T-helper 1 cell treated with Interleukin-12 subunit alpha and Interleukin-12 subunit beta and Interleukin-4 antibody, amounts not matched to agents 30 μg/mL and 1 μg/mL, for 36 hours (primary cell): ENCODE measurements at regions not wholly inside any gene's neighbourhood (a gene's known extent, or its start where the extent isn't known, plus 50 kb on each side); places are given as distances from the start of the nearest gene placed in this dataset.

Experiments used
- H3K27ac Mint-ChIP-seq: one replicate; pipeline ENCODE4 v1.8.0; 2021; ENCODE audit warnings: mild to moderate bottlenecking, mixed read lengths
- H3K27me3 Mint-ChIP-seq: one replicate; pipeline ENCODE4 v1.8.0; 2021; ENCODE audit warnings: low read depth, mixed read lengths
- H3K36me3 Mint-ChIP-seq: one replicate; pipeline ENCODE4 v1.8.0; 2021; ENCODE audit warnings: low read depth, mixed read lengths
- H3K4me1 Mint-ChIP-seq: one replicate; pipeline ENCODE4 v1.8.0; 2021; ENCODE audit warnings: low read depth, mixed read lengths
- H3K4me3 Mint-ChIP-seq: one replicate; pipeline ENCODE4 v1.8.0; 2021; ENCODE audit warnings: mild to moderate bottlenecking, moderate library complexity, mixed read lengths
- H3K9me3 Mint-ChIP-seq: one replicate; pipeline ENCODE4 v1.8.0; 2021; ENCODE audit warnings: mixed read lengths

DNA sequence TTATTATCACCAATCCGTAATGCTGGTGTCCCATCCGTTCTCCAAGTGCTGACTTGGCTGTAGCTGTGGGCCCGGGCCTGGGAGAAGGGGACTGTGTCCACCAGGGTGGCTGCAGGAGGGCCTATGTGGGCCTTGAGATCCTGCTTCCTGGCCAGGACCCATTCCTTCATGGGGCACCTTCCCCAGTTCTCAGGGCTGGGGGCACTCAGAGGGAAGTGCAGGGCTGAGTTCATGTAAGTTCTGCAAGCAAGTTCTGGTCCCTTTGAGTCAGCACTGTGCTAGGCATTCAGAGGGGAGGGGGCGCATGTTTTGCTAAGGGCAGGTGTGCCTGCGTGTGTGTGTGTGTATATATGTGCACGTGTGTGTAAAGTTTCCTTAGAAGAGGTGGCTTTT is 94.0 kb downstream of the GLI2 start:
- Mint-ChIP-seq H3K27me3 (no peaks in the 10 kb centered on the region), H3K4me1 (no peaks in the 10 kb centered on the region), H3K9me3 (no peaks in the 10 kb centered on the region), H3K27ac (no peak overlapping the region), H3K4me3 (no peak overlapping the region), H3K36me3 (no peaks in the 10 kb centered on the region)

GRCh38 chr2:120830096-120830830 is 94.6 kb downstream of the GLI2 start:
- Mint-ChIP-seq H3K27me3 (no peaks in the 10 kb centered on the region), H3K36me3 (no peaks in the 10 kb centered on the region), H3K9me3 (no peaks in the 10 kb centered on the region), H3K4me3 (no peak overlapping the region), H3K4me1 (no peaks in the 10 kb centered on the region), H3K27ac (no peak overlapping the region)

- Mint-ChIP-seq H3K4me3 (no peak overlapping the region), H3K36me3 (no peaks in the 10 kb centered on the region), H3K9me3 (no peaks in the 10 kb centered on the region), H3K4me1 (no peaks in the 10 kb centered on the region), H3K27me3 (no peaks in the 10 kb centered on the region), H3K27ac (no peak overlapping the region)
These were observed 95.4 kb downstream of the GLI2 start for GRCh38 chr2:120831086-120831485.

DNA sequence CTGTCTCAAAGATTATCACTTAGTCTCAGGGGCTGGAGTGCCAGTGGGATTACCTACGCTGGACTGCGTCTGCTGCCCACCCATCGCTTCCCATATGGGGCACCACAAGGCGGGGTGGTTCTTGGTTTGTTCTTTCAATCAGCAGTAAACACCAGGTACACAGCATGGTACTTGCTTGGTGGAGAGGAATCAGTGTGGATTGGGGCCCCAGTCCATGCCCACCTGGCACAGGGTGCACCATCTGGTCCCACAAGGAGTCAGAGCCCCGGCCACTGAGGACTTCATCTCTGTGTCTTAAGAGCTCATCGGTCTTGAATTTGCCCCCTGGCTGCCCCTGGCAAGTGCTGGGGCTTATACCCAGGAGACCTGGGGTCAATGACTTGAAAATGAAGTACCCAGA is 96.2 kb downstream of the GLI2 start:
- H3K4me1 Mint-ChIP-seq: no peaks in the 10 kb centered on the region

GRCh38 chr2:120832296-120833070 is 96.8 kb downstream of the GLI2 start:
- Mint-ChIP-seq H3K4me3 (no peak overlapping the region), H3K36me3 (no peaks in the 10 kb centered on the region), H3K9me3 (no peaks in the 10 kb centered on the region), H3K27me3 (no peaks in the 10 kb centered on the region), H3K27ac (no peak overlapping the region), H3K4me1 (no peaks in the 10 kb centered on the region)

More for the DNA sequence above, 96.2 kb downstream of the GLI2 start:
- Mint-ChIP-seq H3K27me3 (no peaks in the 10 kb centered on the region), H3K4me3 (no peak overlapping the region), H3K36me3 (no peaks in the 10 kb centered on the region), H3K9me3 (no peaks in the 10 kb centered on the region), H3K27ac (no peak overlapping the region)

DNA sequence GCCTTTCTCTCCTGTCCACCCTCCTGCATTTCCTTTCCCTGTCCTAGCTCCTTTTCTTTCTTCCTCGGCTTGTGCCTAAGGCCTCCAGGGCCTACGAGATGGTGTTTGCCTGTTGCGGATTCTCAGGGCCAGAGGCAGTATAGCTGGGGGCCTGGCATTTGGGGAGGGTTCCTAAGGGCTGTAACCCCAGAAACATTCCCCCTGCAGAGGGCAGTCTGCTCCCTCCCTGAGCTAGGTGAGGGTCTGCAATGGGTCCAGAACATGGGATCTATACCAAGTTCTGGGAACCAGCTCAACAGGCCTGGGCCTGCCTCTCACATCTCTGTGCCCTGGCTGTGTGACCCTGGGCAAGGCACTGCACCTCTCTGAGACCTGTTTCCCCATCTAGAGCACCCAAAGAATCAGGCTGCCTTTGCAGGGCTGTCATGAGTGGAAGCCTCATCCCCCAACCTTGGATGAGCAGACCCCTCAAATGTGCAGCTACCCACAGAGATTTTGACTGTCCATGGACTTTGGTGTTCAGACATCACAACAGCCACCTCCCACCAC is 97.5 kb downstream of the GLI2 start:
- Mint-ChIP-seq H3K27me3 (no peaks in the 10 kb centered on the region), H3K36me3 (no peaks in the 10 kb centered on the region), H3K27ac (no peak overlapping the region), H3K9me3 (no peaks in the 10 kb centered on the region), H3K4me1 (no peaks in the 10 kb centered on the region), H3K4me3 (no peak overlapping the region)

DNA sequence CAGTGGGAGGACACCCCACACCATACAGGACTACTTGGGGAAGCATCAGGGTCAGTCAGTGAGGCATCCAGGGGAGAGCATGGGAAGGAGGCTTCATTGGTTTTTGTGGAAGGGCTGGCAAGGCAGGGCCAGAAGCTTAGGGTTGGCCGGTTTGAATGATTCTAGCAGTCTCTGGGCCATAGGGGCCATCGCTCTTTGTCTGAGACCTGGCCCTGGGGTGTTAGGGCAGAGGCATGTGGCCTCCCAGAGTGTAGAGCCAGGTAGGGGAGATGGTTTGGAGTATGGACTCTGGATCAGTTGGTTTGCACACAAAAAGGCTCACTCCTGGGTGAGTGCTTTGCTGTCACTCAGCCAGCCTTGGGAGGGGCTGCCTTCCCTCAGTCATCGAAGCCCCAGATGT is 98.5 kb downstream of the GLI2 start:
- H3K4me1 Mint-ChIP-seq: no peaks in the 10 kb centered on the region
- H3K9me3 Mint-ChIP-seq: no peaks in the 10 kb centered on the region
- H3K4me3 Mint-ChIP-seq: no peak overlapping the region
- H3K27ac Mint-ChIP-seq: no peak overlapping the region
- no peaks in the 10 kb centered on the region for H3K36me3 Mint-ChIP-seq
- H3K27me3 Mint-ChIP-seq: no peaks in the 10 kb centered on the region

DNA sequence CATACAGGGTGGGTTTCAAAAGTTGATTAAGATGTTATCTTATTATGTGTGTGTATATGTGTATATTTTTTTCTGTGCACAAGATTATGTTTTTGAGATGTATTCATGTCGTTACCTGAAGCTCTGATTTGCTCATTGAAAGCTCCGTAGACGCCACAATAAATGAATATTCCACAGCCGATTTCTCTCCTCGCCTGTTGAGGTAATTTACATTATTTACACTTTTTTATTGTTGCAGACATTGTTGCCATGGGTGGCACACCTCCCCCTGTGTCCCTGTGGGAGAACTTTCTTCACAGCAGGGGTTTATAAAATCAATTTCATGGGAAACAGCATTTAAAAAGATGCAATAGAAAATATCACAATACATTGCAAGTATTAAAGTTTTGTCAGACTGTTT is 100.6 kb downstream of the GLI2 start:
- H3K27ac Mint-ChIP-seq: no peak overlapping the region
- no peaks in the 10 kb centered on the region for H3K4me1 Mint-ChIP-seq
- H3K36me3 Mint-ChIP-seq: no peaks in the 10 kb centered on the region
- peaks cover 5% of the 10 kb centered on the region for H3K27me3 Mint-ChIP-seq
- H3K4me3 Mint-ChIP-seq: no peak overlapping the region
- no peaks in the 10 kb centered on the region for H3K9me3 Mint-ChIP-seq

GRCh38 chr2:120840795-120841487 is 105.3 kb downstream of the GLI2 start:
- H3K9me3 Mint-ChIP-seq: no peaks in the 10 kb centered on the region
- no peaks in the 10 kb centered on the region for H3K36me3 Mint-ChIP-seq
- H3K4me1 Mint-ChIP-seq: no peaks in the 10 kb centered on the region
- no peak overlapping the region for H3K4me3 Mint-ChIP-seq
- H3K27me3 Mint-ChIP-seq: peaks cover 7% of the 10 kb centered on the region
- H3K27ac Mint-ChIP-seq: no peak overlapping the region

DNA sequence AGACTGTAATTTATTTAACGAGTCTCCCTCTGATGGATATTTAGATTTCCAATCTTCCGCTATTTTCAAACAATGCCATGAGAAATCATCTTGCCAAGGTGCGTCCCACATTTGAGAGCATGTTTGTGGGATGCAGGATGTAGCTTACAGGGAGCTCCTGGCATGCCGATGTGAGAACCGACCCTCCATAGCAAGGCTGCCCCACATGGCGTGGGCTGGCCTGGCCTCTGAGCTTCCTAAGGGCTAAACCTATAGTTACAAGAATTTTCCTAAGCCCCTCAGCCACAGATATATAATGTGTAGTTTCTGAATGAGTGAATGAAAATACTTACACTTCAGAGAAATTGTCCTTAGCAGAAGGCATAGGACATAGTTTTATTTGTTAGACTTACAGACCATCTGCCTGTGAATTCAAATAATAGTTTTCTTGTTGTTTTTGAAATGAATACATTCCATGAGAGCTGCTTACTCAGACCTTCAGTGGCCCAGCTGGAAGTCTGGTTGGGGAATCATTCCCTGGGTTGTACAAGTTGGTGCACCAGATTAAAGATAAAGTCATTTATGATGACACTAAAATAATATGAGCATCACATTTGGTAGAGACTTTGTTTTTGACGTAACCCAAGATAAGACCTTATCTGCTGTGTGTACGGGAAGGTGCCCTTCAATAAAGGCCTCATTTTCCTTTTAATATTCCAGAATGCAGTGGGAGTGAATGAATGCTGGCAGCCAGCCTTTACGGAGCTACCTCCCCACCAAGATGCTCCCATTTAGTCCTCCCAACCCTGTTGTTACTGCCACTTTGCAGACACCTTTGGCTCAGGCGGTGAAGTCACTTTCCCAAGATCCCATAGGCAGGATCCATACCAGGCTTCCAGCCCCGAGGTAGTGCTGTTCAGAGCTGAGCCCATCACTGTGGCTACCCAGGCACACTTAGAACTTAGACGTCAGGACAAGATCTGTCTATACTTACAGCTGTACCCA is 107.1 kb downstream of the GLI2 start:
- H3K27ac Mint-ChIP-seq: no peak overlapping the region
- no peaks in the 10 kb centered on the region for H3K4me1 Mint-ChIP-seq

GRCh38 chr2:120844070-120844738 is 108.5 kb downstream of the GLI2 start:
- Mint-ChIP-seq H3K4me3 (no peak overlapping the region), H3K36me3 (no peaks in the 10 kb centered on the region), H3K4me1 (no peaks in the 10 kb centered on the region), H3K27ac (no peak overlapping the region), H3K27me3 (peaks cover 7% of the 10 kb centered on the region), H3K9me3 (no peaks in the 10 kb centered on the region)

More for the DNA sequence above, 107.1 kb downstream of the GLI2 start:
- H3K4me3 Mint-ChIP-seq: no peak overlapping the region
- H3K9me3 Mint-ChIP-seq: no peaks in the 10 kb centered on the region
- H3K27me3 Mint-ChIP-seq: peaks cover 7% of the 10 kb centered on the region
- H3K36me3 Mint-ChIP-seq: no peaks in the 10 kb centered on the region

GRCh38 chr2:120845277-120845676 is 109.6 kb downstream of the GLI2 start:
- no peak overlapping the region for H3K27ac Mint-ChIP-seq
- H3K36me3 Mint-ChIP-seq: no peaks in the 10 kb centered on the region
- H3K27me3 Mint-ChIP-seq: peaks cover 3% of the 10 kb centered on the region
- peaks cover 5% of the 10 kb centered on the region for H3K9me3 Mint-ChIP-seq
- H3K4me1 Mint-ChIP-seq: no peaks in the 10 kb centered on the region
- no peak overlapping the region for H3K4me3 Mint-ChIP-seq

DNA sequence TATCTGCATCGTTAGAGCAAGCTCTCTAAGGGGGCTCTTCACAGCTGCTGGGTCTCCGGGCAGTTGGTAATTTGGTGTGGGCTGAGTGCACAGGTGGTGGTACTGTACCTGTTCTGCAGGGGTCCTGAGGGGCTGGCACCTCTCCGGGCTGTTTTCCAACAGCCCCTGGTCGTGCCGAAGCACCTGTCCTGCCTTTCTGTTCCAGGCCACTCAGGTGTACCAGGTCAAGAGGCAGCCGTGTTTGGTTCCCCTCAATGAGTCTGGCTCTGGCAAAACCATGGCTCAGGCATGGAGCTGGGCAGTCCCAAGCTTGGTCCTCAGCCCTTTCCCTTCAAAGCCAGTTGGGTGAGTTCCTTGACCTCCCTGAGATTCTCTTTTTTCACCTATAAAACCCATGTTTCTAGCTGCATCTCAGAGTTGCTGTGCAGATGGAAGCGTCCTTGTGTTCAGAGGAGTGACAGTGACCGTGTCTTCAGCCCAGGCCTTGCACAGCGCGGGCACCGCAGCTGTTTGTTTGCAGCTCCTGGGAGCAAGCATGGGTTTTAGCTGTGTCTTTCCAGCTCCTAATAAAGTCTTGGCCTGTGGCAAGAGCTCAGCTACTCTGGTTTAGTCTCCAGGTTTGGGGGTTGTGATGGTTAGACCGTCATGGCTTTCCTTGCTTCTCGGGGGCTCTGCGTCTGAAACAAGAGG is 110.9 kb downstream of the GLI2 start:
- H3K36me3 Mint-ChIP-seq: no peaks in the 10 kb centered on the region
- H3K27ac Mint-ChIP-seq: no peak overlapping the region
- H3K27me3 Mint-ChIP-seq: peaks cover 3% of the 10 kb centered on the region
- H3K4me3 Mint-ChIP-seq: no peak overlapping the region
- peaks cover 5% of the 10 kb centered on the region for H3K9me3 Mint-ChIP-seq
- no peaks in the 10 kb centered on the region for H3K4me1 Mint-ChIP-seq
